ENCODE measurements at regions not wholly inside any gene's neighbourhood (a gene's known extent, or its start where the extent isn't known, plus 50 kb on each side); places are given as distances from the start of the nearest gene placed in this dataset.
"Not testable (repeated sequence)": the region's sequence is repeated elsewhere in the genome, so short reads cannot be mapped to it uniquely, and the experiment has no call there.

GRCh38 chr11:134851503-134852224 is 439.6 kb upstream of the B3GAT1 start:
- TF ChIP-seq ELF1 (IDR thresholded peaks at IDR 0.05; ENCODE audit: borderline replicate concordance, low read depth); MAX (IDR thresholded peaks at IDR 0.05); POLR2AphosphoS5 (IDR thresholded peaks at IDR 0.05; ENCODE audit: low read depth, low read length); CTCF (IDR thresholded peaks at IDR 0.05 in 2 of 3, conservative IDR thresholded peaks at IDR 0.05 in 1 of 3; ENCODE audit: borderline replicate concordance in 1 of 3, insufficient read depth in 1 of 3, low read depth in 2 of 3, low read length in 2 of 3); TCF7L2 (IDR thresholded peaks at IDR 0.05; ENCODE audit: borderline replicate concordance, extremely low read depth, insufficient read depth, insufficient read length); CBX3 (IDR thresholded peaks at IDR 0.05; ENCODE audit: low read depth); REST (IDR thresholded peaks at IDR 0.05; ENCODE audit: low read depth); EZH2phosphoT487 (IDR thresholded peaks at IDR 0.05; ENCODE audit: borderline replicate concordance); POLR2A (IDR thresholded peaks at IDR 0.05; ENCODE audit: borderline replicate concordance, extremely low read depth, insufficient read depth, insufficient read length); EZH2 (IDR thresholded peaks at IDR 0.05); SIN3A (IDR thresholded peaks at IDR 0.05; ENCODE audit: low read depth); CEBPB (IDR thresholded peaks at IDR 0.05; ENCODE audit: low read depth); ZNF274 (IDR thresholded peaks at IDR 0.05; ENCODE audit: low read depth, low read length); RAD21 (IDR thresholded peaks at IDR 0.05; ENCODE audit: low read depth): not testable (repeated sequence)

Data from HCT116 (cell line).